GM23248 (cell line): ENCODE measurements at regions not wholly inside any gene's neighbourhood (a gene's known extent, or its start where the extent isn't known, plus 50 kb on each side); places are given as distances from the start of the nearest gene placed in this dataset.
"Not testable (repeated sequence)": the region's sequence is repeated elsewhere in the genome, so short reads cannot be mapped to it uniquely, and the experiment has no call there.

Experiments used
- DNase-seq: peaks from one replicate; pipeline ENCODE4 v3.0.0-alpha.2; 2015
- H2AFZ ChIP-seq: fragments of 200-600 bp; sonication (generic); 2 replicates; pipeline ENCODE4 v1.6.1; 2016; ENCODE audit warnings: antibody characterized with exemption
- H3F3A ChIP-seq: fragments of 200-600 bp; sonication (generic); 2 replicates; pipeline ENCODE4 v1.6.1; 2016; ENCODE audit warnings: mild to moderate bottlenecking, antibody characterized with exemption, mixed run types; ENCODE audit not compliant: insufficient read depth
- H3K27ac ChIP-seq: fragments of 200-600 bp; sonication (generic); 2 replicates; pipeline ENCODE4 v1.5.1; 2016; ENCODE audit warnings: mild to moderate bottlenecking
- H3K27me3 ChIP-seq: fragments of 200-600 bp; sonication (generic); replicated peaks from 2 replicates; pipeline ENCODE4 v1.6.1; 2016; ENCODE audit warnings: mild to moderate bottlenecking; ENCODE audit not compliant: insufficient read depth
- H3K36me3 ChIP-seq: fragments of 200-600 bp; sonication (generic); 2 replicates; pipeline ENCODE4 v1.6.1; 2016; ENCODE audit warnings: low read depth, mild to moderate bottlenecking
- H3K4me1 ChIP-seq: fragments of 200-600 bp; sonication (generic); 2 replicates; pipeline ENCODE4 v1.6.1; 2016; ENCODE audit warnings: mild to moderate bottlenecking; ENCODE audit not compliant: insufficient read depth
- H3K4me2 ChIP-seq: fragments of 200-600 bp; sonication (generic); one replicate; pipeline ENCODE4 v1.6.1; 2016; ENCODE audit warnings: mild to moderate bottlenecking; ENCODE audit not compliant: unreplicated experiment
- H3K4me3 ChIP-seq: fragments of 200-600 bp; sonication (generic); 2 replicates; pipeline ENCODE4 v1.5.1; 2016; ENCODE audit warnings: mild to moderate bottlenecking
- H3K79me2 ChIP-seq: fragments of 200-600 bp; sonication (generic); 2 replicates; pipeline ENCODE4 v1.6.1; 2016; ENCODE audit warnings: mild to moderate bottlenecking; ENCODE audit not compliant: insufficient read depth
- H3K9ac ChIP-seq: fragments of 200-600 bp; sonication (generic); 2 replicates; pipeline ENCODE4 v1.6.1; 2016; ENCODE audit warnings: mild to moderate bottlenecking
- H3K9me2 ChIP-seq: fragments of 200-600 bp; sonication (generic); 2 replicates; pipeline ENCODE4 v1.6.1; 2016; ENCODE audit warnings: mixed run types, mild to moderate bottlenecking, moderate library complexity; ENCODE audit not compliant: insufficient read depth
- H3K9me3 ChIP-seq: fragments of 200-600 bp; sonication (generic); one replicate; pipeline ENCODE4 v1.6.1; 2017; ENCODE audit warnings: low read depth
- H4K20me1 ChIP-seq: fragments of 200-600 bp; sonication (generic); 2 replicates; pipeline ENCODE4 v1.6.0; 2016; ENCODE audit not compliant: insufficient read depth
- EZH2 ChIP-seq: fragments of 200-600 bp; sonication (generic); IDR thresholded peaks from 2 replicates; pipeline ENCODE4 v1.6.1; 2018; ENCODE audit warnings: antibody characterized with exemption, mild to moderate bottlenecking; ENCODE audit not compliant: insufficient read depth, poor library complexity, severe bottlenecking
- EZH2phosphoT487 ChIP-seq: fragments of 200-600 bp; sonication (generic); IDR thresholded peaks from 2 replicates; pipeline ENCODE4 v1.6.1; 2018; ENCODE audit warnings: antibody characterized with exemption, moderate library complexity, mild to moderate bottlenecking, low read depth; ENCODE audit not compliant: insufficient read depth
- WGBS, 2 experiments: methylation state at CpG; one replicate each; pipeline ENCODE4 v1.1.6; 2015 to 2017; ENCODE audit warnings: low lambda C conversion rate in 2 of 2, low coverage in 1 of 2; ENCODE audit errors: missing lambda C conversion rate in 2 of 2; 5-methylcytosine and 5-hydroxymethylcytosine counted together
- in situ Hi-C: fragments of 300-500 bp; cut with MboI; formaldehyde crosslinking; loops from 2 replicates; pipeline ENCODE4 v1.15.0; 2020

DNA sequence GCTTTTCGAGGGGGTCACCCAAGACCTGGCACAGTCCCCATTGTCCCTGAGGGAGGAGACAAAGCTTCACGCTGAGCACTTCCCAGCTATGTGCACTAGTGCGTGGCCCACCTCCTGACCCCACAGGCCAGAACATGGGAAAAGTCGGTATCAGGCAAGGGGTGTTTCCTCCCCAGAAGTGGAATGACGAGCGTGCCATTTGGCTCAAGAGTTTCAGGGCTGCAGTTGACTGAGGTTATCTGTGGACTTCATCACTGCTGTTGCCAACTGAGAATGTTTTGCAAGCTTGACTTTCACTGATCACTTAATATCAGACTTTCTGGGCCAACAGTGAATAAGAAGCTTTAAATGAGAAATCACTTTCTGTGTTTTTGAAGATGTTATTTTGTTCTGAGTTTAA, 137.0 kb upstream of the AFDN start:
- H3K27me3 ChIP-seq = no peaks in the 10 kb centered on the region
- DNase-seq = no peak

DNA sequence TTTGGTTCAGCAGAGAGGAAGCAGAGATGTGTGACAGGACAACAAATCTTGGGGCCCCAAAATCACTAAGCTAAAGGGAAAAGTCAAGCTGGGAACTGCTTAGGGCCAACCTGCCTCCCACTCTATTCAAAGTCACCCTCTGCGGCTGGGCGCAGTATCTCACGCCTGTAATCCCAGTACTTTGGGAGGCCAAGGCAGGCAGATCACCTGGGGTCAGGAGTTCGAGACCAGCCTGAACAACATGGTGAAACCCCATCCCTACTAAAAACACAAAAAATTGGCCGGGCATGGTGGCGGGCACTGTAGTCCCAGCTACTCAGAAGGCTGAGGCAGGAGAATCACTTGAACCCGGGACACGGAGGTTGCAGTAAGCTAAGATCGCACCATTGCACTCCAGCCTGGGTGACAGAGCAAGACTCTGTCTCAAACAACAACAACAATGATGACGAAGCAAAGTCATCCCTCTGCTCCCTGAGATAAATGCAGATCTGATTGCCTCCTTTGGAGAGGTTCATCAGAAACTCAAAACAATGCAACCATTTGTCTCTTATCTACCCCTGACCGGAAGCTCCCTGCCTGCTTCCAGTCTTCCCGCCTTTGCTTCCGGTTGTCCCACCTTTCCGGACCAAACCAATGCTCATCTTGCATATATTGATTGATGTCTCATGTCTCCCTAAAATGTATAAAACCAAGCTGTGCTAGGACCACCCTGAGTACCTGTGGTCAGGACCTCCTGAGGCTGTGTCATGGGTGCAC, 136.4 kb upstream of the AFDN start:
- H3K9me2 ChIP-seq, DNase-seq, H3K4me3 ChIP-seq, H3K27me3 ChIP-seq, H2AFZ ChIP-seq, H3K9ac ChIP-seq, H3K4me1 ChIP-seq, H3K79me2 ChIP-seq, H3F3A ChIP-seq, H3K27ac ChIP-seq, H3K9me3 ChIP-seq, H3K4me2 ChIP-seq, in situ Hi-C loops, H3K36me3 ChIP-seq, H4K20me1 ChIP-seq: not testable (repeated sequence)
- WGBS, 2 experiments = 66 to 68% methylated on average over 14 of the region's 14 CpGs

More for the DNA sequence above, 137.0 kb upstream of the AFDN start:
- H3K9me2 ChIP-seq = no peaks in the 10 kb centered on the region
- H3K27ac ChIP-seq = no peak overlapping the region
- H3K36me3 ChIP-seq = no peaks in the 10 kb centered on the region
- no peak overlapping the region for H3K4me2 ChIP-seq
- no peaks in the 10 kb centered on the region for H3K9me3 ChIP-seq
- no peaks in the 10 kb centered on the region for H3K4me1 ChIP-seq
- no peak overlapping the region for H2AFZ ChIP-seq
- in situ Hi-C loops = no loop called here
- WGBS, 2 experiments = 30 to 45% methylated on average over 6 of the region's 6 CpGs
- no peak overlapping the region for H3K4me3 ChIP-seq
- H3K79me2 ChIP-seq = no peaks in the 10 kb centered on the region
- H4K20me1 ChIP-seq = no peaks in the 10 kb centered on the region
- TF ChIP-seq EZH2phosphoT487 (no peak), EZH2 (no peak)
- no peak overlapping the region for H3K9ac ChIP-seq
- H3F3A ChIP-seq = no peaks in the 10 kb centered on the region

DNA sequence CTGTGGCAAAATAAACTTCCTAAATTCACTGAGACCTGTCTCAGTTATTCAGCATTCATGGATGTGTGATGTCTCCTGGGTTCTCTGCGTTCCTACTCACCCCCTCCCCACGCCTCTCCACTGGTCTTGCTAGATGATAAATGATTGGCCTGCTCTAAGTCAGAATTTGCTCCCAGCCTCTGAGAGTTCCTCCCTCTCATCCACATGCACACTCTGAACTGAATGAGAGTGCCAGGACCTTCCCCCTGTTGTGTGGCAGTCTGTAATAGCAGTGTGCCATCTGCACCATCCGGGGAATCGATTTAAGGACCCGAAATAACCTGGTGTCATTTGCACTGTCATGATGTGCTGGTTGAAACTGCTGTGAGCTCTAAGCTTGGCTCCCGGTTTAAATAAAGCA, 135.8 kb upstream of the AFDN start:
- in situ Hi-C loops = no loop called here
- no peaks in the 10 kb centered on the region for H3K27me3 ChIP-seq
- 51 to 61% methylated on average over 6 of the region's 6 CpGs for WGBS, 2 experiments
- H3K79me2 ChIP-seq = no peaks in the 10 kb centered on the region
- no peak overlapping the region for H3K4me2 ChIP-seq
- no peaks in the 10 kb centered on the region for H3K9me3 ChIP-seq
- no peak overlapping the region for H3K9ac ChIP-seq
- H3K9me2 ChIP-seq = no peaks in the 10 kb centered on the region
- H3K27ac ChIP-seq = no peak overlapping the region
- no peak for TF ChIP-seq EZH2phosphoT487
- TF ChIP-seq EZH2 = no peak
- H3F3A ChIP-seq = no peaks in the 10 kb centered on the region
- DNase-seq = no peak
- no peaks in the 10 kb centered on the region for H3K36me3 ChIP-seq
- no peak overlapping the region for H3K4me3 ChIP-seq
- no peaks in the 10 kb centered on the region for H4K20me1 ChIP-seq
- H2AFZ ChIP-seq = no peak overlapping the region
- no peaks in the 10 kb centered on the region for H3K4me1 ChIP-seq

DNA sequence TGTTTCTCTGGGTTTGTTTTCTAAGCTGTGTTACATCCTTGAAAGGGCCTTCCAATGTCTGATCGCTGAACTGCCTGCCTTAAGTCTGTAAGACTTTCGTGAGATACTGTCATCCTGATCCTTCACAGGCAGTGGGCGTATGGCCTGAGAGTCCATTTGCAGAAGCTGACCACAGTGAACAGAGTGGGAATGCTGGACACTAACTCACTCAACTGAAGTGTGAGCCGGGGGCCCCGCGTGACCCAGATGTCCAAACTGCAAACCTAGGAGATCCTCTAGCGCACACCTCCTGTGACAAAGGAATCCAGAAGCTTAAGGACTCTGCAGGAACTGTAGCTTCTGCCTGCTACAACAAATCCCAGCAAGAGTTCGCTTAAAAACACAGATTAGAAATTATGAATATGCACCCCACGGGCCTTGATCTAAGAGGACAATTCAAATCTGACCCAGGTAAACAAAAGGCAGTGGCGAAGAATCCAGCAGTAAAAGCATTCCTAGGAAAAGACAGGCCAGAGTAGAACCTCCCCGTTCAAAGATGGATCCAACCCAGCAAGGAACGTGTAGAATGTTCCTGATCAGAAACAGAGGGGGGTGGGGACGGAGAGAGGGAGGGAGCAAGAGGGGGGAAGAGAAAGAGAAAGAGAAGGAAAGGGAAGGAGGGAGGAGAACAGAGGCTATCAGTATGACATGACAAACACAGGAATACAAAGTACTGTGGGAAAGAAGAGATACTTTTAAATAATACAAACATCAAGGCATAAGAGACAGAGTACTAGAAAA, 135.0 kb upstream of the AFDN start:
- H3K9me3 ChIP-seq = no peaks in the 10 kb centered on the region
- in situ Hi-C loops = no loop called here
- no peak overlapping the region for H3K4me3 ChIP-seq
- no peak overlapping the region for H3K27ac ChIP-seq
- TF ChIP-seq EZH2phosphoT487 = no peak
- TF ChIP-seq EZH2 = no peak
- H3K9me2 ChIP-seq = no peaks in the 10 kb centered on the region
- H3K4me2 ChIP-seq = no peak overlapping the region
- no peaks in the 10 kb centered on the region for H3K27me3 ChIP-seq
- H3K4me1 ChIP-seq = no peaks in the 10 kb centered on the region
- H2AFZ ChIP-seq = no peak overlapping the region
- H3K36me3 ChIP-seq = no peaks in the 10 kb centered on the region
- DNase-seq = no peak
- H3K79me2 ChIP-seq = no peaks in the 10 kb centered on the region
- WGBS, 2 experiments = 49 to 51% methylated on average over 13 of the region's 13 CpGs
- H3F3A ChIP-seq = no peaks in the 10 kb centered on the region
- no peaks in the 10 kb centered on the region for H4K20me1 ChIP-seq
- no peak overlapping the region for H3K9ac ChIP-seq

DNA sequence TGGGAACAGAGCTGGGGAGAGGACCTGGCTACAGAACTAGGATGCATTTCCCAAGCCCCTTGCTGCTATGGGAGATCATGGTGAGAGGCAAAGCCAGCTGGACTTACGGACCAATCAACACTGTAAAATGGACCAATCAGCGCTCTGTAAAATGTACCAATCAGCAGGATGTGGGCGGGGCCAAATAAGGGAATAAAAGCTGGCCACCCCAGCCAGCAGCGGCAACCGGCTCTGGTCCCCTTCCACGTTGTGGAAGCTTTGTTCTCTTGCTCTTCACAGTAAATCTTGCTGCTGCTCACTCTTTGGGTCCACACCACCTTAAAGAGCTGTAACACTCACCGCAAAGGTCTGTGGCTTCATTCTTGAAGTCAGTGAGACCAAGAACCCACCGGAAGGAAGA, 133.2 kb upstream of the AFDN start:
- 67 to 70% methylated on average over 8 of the region's 8 CpGs for WGBS, 2 experiments
- DNase-seq, H3K4me3 ChIP-seq, H3K79me2 ChIP-seq, H3K4me1 ChIP-seq, H3K9me2 ChIP-seq, in situ Hi-C loops, H3K36me3 ChIP-seq, H3F3A ChIP-seq, H3K9ac ChIP-seq, H4K20me1 ChIP-seq, H3K9me3 ChIP-seq, H3K27ac ChIP-seq, H3K27me3 ChIP-seq, H2AFZ ChIP-seq, H3K4me2 ChIP-seq: not testable (repeated sequence)
